Astrocyte of the spinal cord (primary cell): ENCODE measurements at regions not wholly inside any gene's neighbourhood (a gene's known extent, or its start where the extent isn't known, plus 50 kb on each side); places are given as distances from the start of the nearest gene placed in this dataset.

Experiments
- DNase-seq: peaks from one replicate; pipeline ENCODE4 v3.0.0; 2011; ENCODE audit warnings: low read depth, low spot score
- H3K4me3 ChIP-seq: 2 replicates; pipeline ENCODE4 v1.5.1; 2011; ENCODE audit warnings: low read depth, mild to moderate bottlenecking, low read length, moderate library complexity
- CTCF ChIP-seq: IDR thresholded peaks from 2 replicates; pipeline ENCODE4 v1.5.1; 2012; ENCODE audit warnings: low read depth, mild to moderate bottlenecking, low read length, inconsistent platforms
- in situ Hi-C: cut with HindIII; loops from 2 replicates; pipeline ENCODE4 v1.10.0; 2017; ENCODE audit warnings: low sequenced_read_pairs

- H3K4me3 ChIP-seq, result no peak overlapping the region
- no peak for DNase-seq
- TF ChIP-seq CTCF, result no peak
- in situ Hi-C loops, result no loop called here
These were observed 294.7 kb downstream of the CSNK1G3 start for GRCh38 chr5:123806644-123807043.

GRCh38 chr5:123805300-123805699, 293.3 kb downstream of the CSNK1G3 start:
- TF ChIP-seq CTCF, result no peak
- no peak overlapping the region for H3K4me3 ChIP-seq
- DNase-seq, result no peak
- in situ Hi-C loops, result no loop called here

- DNase-seq, result peak; percentile 19
- H3K4me3 ChIP-seq, result no peak overlapping the region
- in situ Hi-C loops, result no loop called here
- no peak for TF ChIP-seq CTCF
These were observed 291.4 kb downstream of the CSNK1G3 start for GRCh38 chr5:123803359-123803758.

GRCh38 chr5:123802298-123802951, 290.4 kb downstream of the CSNK1G3 start:
- in situ Hi-C loops, result no loop called here
- DNase-seq, result peak; percentile 40
- no peak for TF ChIP-seq CTCF

GRCh38 chr5:123800640-123801039, 288.7 kb downstream of the CSNK1G3 start:
- no peak overlapping the region for H3K4me3 ChIP-seq
- DNase-seq, result no peak
- in situ Hi-C loops, result no loop called here
- TF ChIP-seq CTCF, result no peak

More at GRCh38 chr5:123802298-123802951, 290.4 kb downstream of the CSNK1G3 start:
- H3K4me3 ChIP-seq, result no peak overlapping the region

- H3K4me3 ChIP-seq, result no peak overlapping the region
- DNase-seq, result peak; percentile 35
- TF ChIP-seq CTCF, result no peak
- in situ Hi-C loops, result no loop called here
These were observed 283.7 kb downstream of the CSNK1G3 start for GRCh38 chr5:123795688-123796087.

GRCh38 chr5:123790226-123790625, 278.2 kb downstream of the CSNK1G3 start:
- in situ Hi-C loops, result no loop called here
- TF ChIP-seq CTCF, result no peak
- no peak for DNase-seq
- no peak overlapping the region for H3K4me3 ChIP-seq
